ES-I3 (cell line): ENCODE measurements at regions not wholly inside any gene's neighbourhood (a gene's known extent, or its start where the extent isn't known, plus 50 kb on each side); places are given as distances from the start of the nearest gene placed in this dataset.

Experiments used
- H3K36me3 ChIP-seq: 2 replicates; pipeline ENCODE4 v1.6.1; 2013; ENCODE audit warnings: mild to moderate bottlenecking, low read length, control low read depth, moderate library complexity; ENCODE audit not compliant: insufficient read depth
- H3K4me1 ChIP-seq: 2 replicates; pipeline ENCODE4 v1.6.1; 2013; ENCODE audit warnings: mild to moderate bottlenecking, control low read depth, low read length; ENCODE audit not compliant: insufficient read depth
- H3K9ac ChIP-seq: 2 replicates; pipeline ENCODE4 v1.6.1; 2013; ENCODE audit warnings: low read depth, mild to moderate bottlenecking, low read length, moderate library complexity
- H3K9me3 ChIP-seq: 2 replicates; pipeline ENCODE4 v1.6.1; 2013; ENCODE audit warnings: mild to moderate bottlenecking, low read length, moderate library complexity; ENCODE audit not compliant: control insufficient read depth, insufficient read depth

- Histone ChIP-seq H3K9ac (no peak overlapping the region), H3K4me1 (peaks cover 16% of the 10 kb centered on the region), H3K9me3 (no peaks in the 10 kb centered on the region), H3K36me3 (no peaks in the 10 kb centered on the region)
Measured at GRCh38 chr2:39506215-39506614, 69.1 kb upstream of the MAP4K3 start.

GRCh38 chr2:39508198-39508597, 71.1 kb upstream of the MAP4K3 start:
- H3K4me1 ChIP-seq: peaks cover 14% of the 10 kb centered on the region
- no peaks in the 10 kb centered on the region for H3K36me3 ChIP-seq
- H3K9me3 ChIP-seq: no peaks in the 10 kb centered on the region
- no peak overlapping the region for H3K9ac ChIP-seq

GRCh38 chr2:39510140-39510539, 73.1 kb upstream of the MAP4K3 start:
- H3K36me3 ChIP-seq: no peaks in the 10 kb centered on the region
- no peaks in the 10 kb centered on the region for H3K9me3 ChIP-seq
- peaks cover 23% of the 10 kb centered on the region for H3K4me1 ChIP-seq
- no peak overlapping the region for H3K9ac ChIP-seq

- H3K9ac ChIP-seq: no peak overlapping the region
- H3K9me3 ChIP-seq: no peaks in the 10 kb centered on the region
- H3K4me1 ChIP-seq: peaks cover 33% of the 10 kb centered on the region
- no peaks in the 10 kb centered on the region for H3K36me3 ChIP-seq
Measured at GRCh38 chr2:39511219-39511604, 74.1 kb upstream of the MAP4K3 start.

- Histone ChIP-seq H3K4me1 (peaks cover 38% of the 10 kb centered on the region), H3K9ac (no peak overlapping the region), H3K36me3 (no peaks in the 10 kb centered on the region), H3K9me3 (no peaks in the 10 kb centered on the region)
Measured at GRCh38 chr2:39511605-39512433, 74.7 kb upstream of the MAP4K3 start.

GRCh38 chr2:39512434-39512935, 75.4 kb upstream of the MAP4K3 start:
- no peak overlapping the region for H3K9ac ChIP-seq
- H3K9me3 ChIP-seq: no peaks in the 10 kb centered on the region
- H3K4me1 ChIP-seq: peaks cover 45% of the 10 kb centered on the region
- H3K36me3 ChIP-seq: no peaks in the 10 kb centered on the region

GRCh38 chr2:39512941-39513340, 75.9 kb upstream of the MAP4K3 start:
- H3K36me3 ChIP-seq: no peaks in the 10 kb centered on the region
- H3K4me1 ChIP-seq: peaks cover 49% of the 10 kb centered on the region
- H3K9me3 ChIP-seq: no peaks in the 10 kb centered on the region
- H3K9ac ChIP-seq: no peak overlapping the region

GRCh38 chr2:39513641-39514094, 76.6 kb upstream of the MAP4K3 start:
- Histone ChIP-seq H3K9ac (no peak overlapping the region), H3K36me3 (no peaks in the 10 kb centered on the region), H3K9me3 (peaks cover 3% of the 10 kb centered on the region; the same call in 1 of the 2 replicates), H3K4me1 (peaks cover 52% of the 10 kb centered on the region)

GRCh38 chr2:39514825-39515224, 77.7 kb upstream of the MAP4K3 start:
- Histone ChIP-seq H3K9me3 (peaks cover 9% of the 10 kb centered on the region; the same call in 1 of the 2 replicates), H3K4me1 (peaks cover 52% of the 10 kb centered on the region), H3K36me3 (no peaks in the 10 kb centered on the region), H3K9ac (no peak overlapping the region)

- peaks cover 12% of the 10 kb centered on the region; the same call in 1 of the 2 replicates for H3K9me3 ChIP-seq
- H3K36me3 ChIP-seq: no peaks in the 10 kb centered on the region
- no peak overlapping the region for H3K9ac ChIP-seq
- H3K4me1 ChIP-seq: peaks cover 52% of the 10 kb centered on the region
Measured at GRCh38 chr2:39515273-39515896, 78.3 kb upstream of the MAP4K3 start.

GRCh38 chr2:39515897-39516346, 78.8 kb upstream of the MAP4K3 start:
- H3K9me3 ChIP-seq: peaks cover 18% of the 10 kb centered on the region
- H3K4me1 ChIP-seq: peaks cover 52% of the 10 kb centered on the region
- H3K9ac ChIP-seq: no peak overlapping the region
- peaks cover 2% of the 10 kb centered on the region; the same call in 1 of the 2 replicates for H3K36me3 ChIP-seq

- Histone ChIP-seq H3K36me3 (peaks cover 4% of the 10 kb centered on the region; the same call in 1 of the 2 replicates), H3K4me1 (peaks cover 52% of the 10 kb centered on the region), H3K9me3 (peaks cover 24% of the 10 kb centered on the region), H3K9ac (no peak overlapping the region)
Measured at GRCh38 chr2:39516347-39517101, 79.4 kb upstream of the MAP4K3 start.

GRCh38 chr2:39517102-39517436, 80.0 kb upstream of the MAP4K3 start:
- H3K4me1 ChIP-seq: peaks cover 52% of the 10 kb centered on the region
- H3K9ac ChIP-seq: no peak overlapping the region
- H3K9me3 ChIP-seq: peaks cover 29% of the 10 kb centered on the region
- peaks cover 4% of the 10 kb centered on the region; the same call in 1 of the 2 replicates for H3K36me3 ChIP-seq

- peaks cover 4% of the 10 kb centered on the region; the same call in 1 of the 2 replicates for H3K36me3 ChIP-seq
Measured at GRCh38 chr2:39517622-39518021, 80.5 kb upstream of the MAP4K3 start.

More at GRCh38 chr2:39517622-39518021, 80.5 kb upstream of the MAP4K3 start:
- peaks cover 52% of the 10 kb centered on the region for H3K4me1 ChIP-seq
- H3K9me3 ChIP-seq: peaks cover 35% of the 10 kb centered on the region
- H3K9ac ChIP-seq: no peak overlapping the region
